ENCODE measurements at regions not wholly inside any gene's neighbourhood (a gene's known extent, or its start where the extent isn't known, plus 50 kb on each side); places are given as distances from the start of the nearest gene placed in this dataset.

DNA sequence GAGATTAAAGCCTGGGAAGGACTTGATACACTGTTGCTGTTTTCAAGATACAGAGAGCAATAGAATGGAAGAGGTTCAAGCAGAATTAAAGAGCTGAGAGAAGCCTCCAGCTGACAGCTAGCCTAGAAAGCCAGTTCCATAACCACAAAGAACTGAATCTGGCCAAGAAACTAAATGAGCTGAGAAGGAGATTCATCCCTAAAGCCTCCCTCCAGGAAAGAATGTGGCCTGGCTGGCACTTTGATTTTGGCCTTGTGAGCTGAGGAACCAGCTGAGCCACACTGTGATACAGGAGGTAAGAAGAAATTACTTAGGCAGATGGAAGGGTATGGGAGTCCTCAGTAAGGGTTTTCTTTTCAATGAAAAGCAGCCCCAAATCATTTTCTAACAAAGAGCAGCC lies 324.1 kb downstream of the PHF14 start:
- Mint-ChIP-seq H3K4me3 (ENCODE audit: unreplicated experiment) (no peak overlapping the region), H3K9me3 (ENCODE audit: unreplicated experiment) (no peaks in the 10 kb centered on the region), H3K4me1 (ENCODE audit: low read depth, unreplicated experiment) (peaks cover 9% of the 10 kb centered on the region), H3K27ac (ENCODE audit: unreplicated experiment) (peak overlapping the region; percentile 44), H3K36me3 (ENCODE audit: low read depth, unreplicated experiment) (no peaks in the 10 kb centered on the region), H3K27me3 (ENCODE audit: low read depth, unreplicated experiment) (no peaks in the 10 kb centered on the region)
- Histone ChIP-seq H3K4me2 (ENCODE audit: low read length) (no peak overlapping the region), H3K4me3 (ENCODE audit: insufficient read depth, low read depth, low read length) (no peak overlapping the region), H3K79me2 (ENCODE audit: insufficient read depth, low read length) (no peaks in the 10 kb centered on the region), H3K27ac (ENCODE audit: low read depth, low read length) (no peak overlapping the region), H3K36me3 (ENCODE audit: insufficient read depth, low read length) (no peaks in the 10 kb centered on the region), H3K9me3 (ENCODE audit: insufficient read depth, low read depth, low read length) (no peaks in the 10 kb centered on the region), H3K27me3 (ENCODE audit: insufficient read depth, low read length) (no peaks in the 10 kb centered on the region), H4K20me1 (ENCODE audit: insufficient read depth, low read length) (no peaks in the 10 kb centered on the region), H2AFZ (ENCODE audit: low read depth, low read length) (no peak overlapping the region), H3K9ac (ENCODE audit: low read length) (no peak overlapping the region), H3K4me1 (ENCODE audit: insufficient read depth, low read length) (no peaks in the 10 kb centered on the region)
- TF ChIP-seq EZH2 (IDR thresholded peaks at IDR 0.05; ENCODE audit: insufficient read depth, low read length), result no peak
- TF ChIP-seq, protein P1, sequence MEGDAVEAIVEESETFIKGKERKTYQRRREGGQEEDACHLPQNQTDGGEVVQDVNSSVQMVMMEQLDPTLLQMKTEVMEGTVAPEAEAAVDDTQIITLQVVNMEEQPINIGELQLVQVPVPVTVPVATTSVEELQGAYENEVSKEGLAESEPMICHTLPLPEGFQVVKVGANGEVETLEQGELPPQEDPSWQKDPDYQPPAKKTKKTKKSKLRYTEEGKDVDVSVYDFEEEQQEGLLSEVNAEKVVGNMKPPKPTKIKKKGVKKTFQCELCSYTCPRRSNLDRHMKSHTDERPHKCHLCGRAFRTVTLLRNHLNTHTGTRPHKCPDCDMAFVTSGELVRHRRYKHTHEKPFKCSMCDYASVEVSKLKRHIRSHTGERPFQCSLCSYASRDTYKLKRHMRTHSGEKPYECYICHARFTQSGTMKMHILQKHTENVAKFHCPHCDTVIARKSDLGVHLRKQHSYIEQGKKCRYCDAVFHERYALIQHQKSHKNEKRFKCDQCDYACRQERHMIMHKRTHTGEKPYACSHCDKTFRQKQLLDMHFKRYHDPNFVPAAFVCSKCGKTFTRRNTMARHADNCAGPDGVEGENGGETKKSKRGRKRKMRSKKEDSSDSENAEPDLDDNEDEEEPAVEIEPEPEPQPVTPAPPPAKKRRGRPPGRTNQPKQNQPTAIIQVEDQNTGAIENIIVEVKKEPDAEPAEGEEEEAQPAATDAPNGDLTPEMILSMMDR (IDR thresholded peaks at IDR 0.05; ENCODE audit: insufficient read depth, low read depth, low read length), result no peak
- FAIRE-seq, result no peak
- DNase-seq (ENCODE audit: low read depth), result peak; percentile 23

DNA sequence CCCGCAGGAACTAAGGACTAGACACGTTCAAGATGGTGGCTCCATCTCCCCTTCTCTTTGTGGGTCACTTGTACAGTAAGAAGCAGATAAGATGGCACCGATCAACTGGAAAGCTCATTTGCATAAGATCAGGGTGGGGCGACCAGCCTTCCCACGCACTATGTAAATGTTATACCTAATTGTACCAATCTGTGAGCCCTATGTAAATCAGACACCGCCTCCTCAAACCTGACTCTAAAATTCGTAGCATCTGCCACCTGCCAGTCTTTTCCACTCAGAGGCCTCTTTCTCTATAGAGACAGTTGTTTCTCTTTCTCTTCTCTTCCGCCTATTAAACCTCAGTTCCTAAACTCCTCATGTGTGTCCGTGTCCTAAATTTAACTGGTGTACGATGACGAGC lies 324.5 kb downstream of the PHF14 start:
- no peaks in the 10 kb centered on the region for H3K4me1 ChIP-seq (ENCODE audit: insufficient read depth, low read length)
- no peak overlapping the region for H3K4me2 ChIP-seq (ENCODE audit: low read length)
- Mint-ChIP-seq H3K27me3 (ENCODE audit: low read depth, unreplicated experiment) (no peaks in the 10 kb centered on the region), H3K36me3 (ENCODE audit: low read depth, unreplicated experiment) (no peaks in the 10 kb centered on the region), H3K4me3 (ENCODE audit: unreplicated experiment) (no peak overlapping the region), H3K27ac (ENCODE audit: unreplicated experiment) (no peak overlapping the region), H3K4me1 (ENCODE audit: low read depth, unreplicated experiment) (peaks cover 9% of the 10 kb centered on the region), H3K9me3 (ENCODE audit: unreplicated experiment) (no peaks in the 10 kb centered on the region)
- H2AFZ ChIP-seq (ENCODE audit: low read depth, low read length), result no peak overlapping the region
- no peak for FAIRE-seq
- no peak overlapping the region for H3K9ac ChIP-seq (ENCODE audit: low read length)
- no peak overlapping the region for H3K4me3 ChIP-seq (ENCODE audit: insufficient read depth, low read depth, low read length)
- no peaks in the 10 kb centered on the region for H3K9me3 ChIP-seq (ENCODE audit: insufficient read depth, low read depth, low read length)
- DNase-seq (ENCODE audit: low read depth), result no peak
- no peak overlapping the region for H3K27ac ChIP-seq (ENCODE audit: low read depth, low read length)
- H3K79me2 ChIP-seq (ENCODE audit: insufficient read depth, low read length), result no peaks in the 10 kb centered on the region
- TF ChIP-seq EZH2 (IDR thresholded peaks at IDR 0.05; ENCODE audit: insufficient read depth, low read length), result no peak
- TF ChIP-seq, protein P1 (IDR thresholded peaks at IDR 0.05; ENCODE audit: insufficient read depth, low read depth, low read length), result no peak
- no peaks in the 10 kb centered on the region for H4K20me1 ChIP-seq (ENCODE audit: insufficient read depth, low read length)
- H3K27me3 ChIP-seq (ENCODE audit: insufficient read depth, low read length), result no peaks in the 10 kb centered on the region
- no peaks in the 10 kb centered on the region for H3K36me3 ChIP-seq (ENCODE audit: insufficient read depth, low read length)

DNA sequence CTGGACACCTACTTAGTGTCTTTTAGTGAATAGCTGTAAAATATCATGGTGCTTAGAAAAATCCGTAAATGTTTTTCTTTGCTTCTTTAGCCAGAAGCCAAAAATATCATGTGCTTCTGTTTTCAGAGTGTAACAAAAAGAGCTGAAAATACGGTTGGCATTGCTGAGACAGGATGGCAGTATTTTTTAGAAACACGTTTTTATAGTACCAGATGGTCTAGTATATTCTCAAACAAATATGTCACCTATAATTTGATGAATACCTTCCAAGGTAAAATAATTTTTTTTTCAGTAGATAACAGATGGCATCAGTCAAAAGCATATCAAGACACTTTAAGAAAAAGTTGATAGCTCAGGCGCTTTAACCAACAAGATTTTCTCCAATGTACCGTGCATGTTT lies 326.6 kb downstream of the PHF14 start:
- Histone ChIP-seq H3K9me3 (ENCODE audit: insufficient read depth, low read depth, low read length) (no peaks in the 10 kb centered on the region), H3K27ac (ENCODE audit: low read depth, low read length) (no peak overlapping the region), H4K20me1 (ENCODE audit: insufficient read depth, low read length) (no peaks in the 10 kb centered on the region), H2AFZ (ENCODE audit: low read depth, low read length) (no peak overlapping the region), H3K4me2 (ENCODE audit: low read length) (no peak overlapping the region), H3K79me2 (ENCODE audit: insufficient read depth, low read length) (no peaks in the 10 kb centered on the region), H3K27me3 (ENCODE audit: insufficient read depth, low read length) (no peaks in the 10 kb centered on the region), H3K4me3 (ENCODE audit: insufficient read depth, low read depth, low read length) (no peak overlapping the region), H3K36me3 (ENCODE audit: insufficient read depth, low read length) (no peaks in the 10 kb centered on the region), H3K9ac (ENCODE audit: low read length) (no peak overlapping the region), H3K4me1 (ENCODE audit: insufficient read depth, low read length) (no peaks in the 10 kb centered on the region)
- H3K27ac Mint-ChIP-seq (ENCODE audit: unreplicated experiment), result no peak overlapping the region
- peaks cover 9% of the 10 kb centered on the region for H3K4me1 Mint-ChIP-seq (ENCODE audit: low read depth, unreplicated experiment)
- no peak overlapping the region for H3K4me3 Mint-ChIP-seq (ENCODE audit: unreplicated experiment)
- no peaks in the 10 kb centered on the region for H3K9me3 Mint-ChIP-seq (ENCODE audit: unreplicated experiment)
- DNase-seq (ENCODE audit: low read depth) (no peak), FAIRE-seq (no peak)
- H3K36me3 Mint-ChIP-seq (ENCODE audit: low read depth, unreplicated experiment), result no peaks in the 10 kb centered on the region
- H3K27me3 Mint-ChIP-seq (ENCODE audit: low read depth, unreplicated experiment), result no peaks in the 10 kb centered on the region
- TF ChIP-seq, protein P1 (IDR thresholded peaks at IDR 0.05; ENCODE audit: insufficient read depth, low read depth, low read length), result no peak
- TF ChIP-seq EZH2 (IDR thresholded peaks at IDR 0.05; ENCODE audit: insufficient read depth, low read length), result no peak

All from astrocyte (in vitro differentiated cells and primary cell).